Stimulated activated memory B cell treated with anti-CD40 and anti-IgM and Interleukin-4, amounts not matched to agents 10 μg/mL and 1 μg/mL and 100 μg/mL, for 72 hours (primary cell): ENCODE measurements at regions not wholly inside any gene's neighbourhood (a gene's known extent, or its start where the extent isn't known, plus 50 kb on each side); places are given as distances from the start of the nearest gene placed in this dataset.

ENCODE experiments used
- ATAC-seq: fragments of 150-1000 bp; cut with Tn5 transposase; 2 replicates; pipeline ENCODE4 v1.10.0; 2021
- H3K27ac Mint-ChIP-seq: one replicate; pipeline ENCODE4 v1.8.0; 2022; ENCODE audit warnings: mild to moderate bottlenecking, mixed read lengths
- H3K27me3 Mint-ChIP-seq: one replicate; pipeline ENCODE4 v1.8.0; 2022; ENCODE audit warnings: mixed read lengths
- H3K36me3 Mint-ChIP-seq: one replicate; pipeline ENCODE4 v1.8.0; 2022; ENCODE audit warnings: mixed read lengths
- H3K4me1 Mint-ChIP-seq: one replicate; pipeline ENCODE4 v1.8.0; 2022; ENCODE audit warnings: mixed read lengths
- H3K4me3 Mint-ChIP-seq: one replicate; pipeline ENCODE4 v1.8.0; 2022; ENCODE audit warnings: mild to moderate bottlenecking, moderate library complexity, mixed read lengths
- H3K9me3 Mint-ChIP-seq: one replicate; pipeline ENCODE4 v1.8.0; 2022; ENCODE audit warnings: mixed read lengths

DNA sequence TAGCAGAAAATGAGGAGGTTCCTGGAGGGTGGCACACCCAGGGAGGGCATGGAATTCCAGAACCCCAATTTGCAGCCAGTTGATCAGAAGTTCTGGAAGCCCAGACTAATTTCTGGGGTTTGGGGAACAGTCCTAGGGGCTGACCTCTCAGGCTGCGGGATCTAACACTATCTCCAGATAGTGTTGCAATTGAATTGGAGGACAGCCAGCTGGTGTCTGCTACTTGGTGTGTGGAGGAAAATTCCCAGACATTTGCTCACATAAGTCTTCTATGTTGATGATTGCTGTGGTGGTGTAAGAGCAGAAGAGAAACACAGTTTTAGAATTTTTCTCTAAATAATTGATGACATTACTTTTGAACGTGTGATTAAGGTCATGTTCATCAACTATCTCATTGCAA is 154.3 kb upstream of the RNPC3 start:
- Mint-ChIP-seq H3K9me3 (no peaks in the 10 kb centered on the region), H3K4me1 (no peaks in the 10 kb centered on the region), H3K27me3 (no peaks in the 10 kb centered on the region), H3K27ac (no peak overlapping the region), H3K4me3 (no peak overlapping the region), H3K36me3 (no peaks in the 10 kb centered on the region)
- no peak for ATAC-seq

DNA sequence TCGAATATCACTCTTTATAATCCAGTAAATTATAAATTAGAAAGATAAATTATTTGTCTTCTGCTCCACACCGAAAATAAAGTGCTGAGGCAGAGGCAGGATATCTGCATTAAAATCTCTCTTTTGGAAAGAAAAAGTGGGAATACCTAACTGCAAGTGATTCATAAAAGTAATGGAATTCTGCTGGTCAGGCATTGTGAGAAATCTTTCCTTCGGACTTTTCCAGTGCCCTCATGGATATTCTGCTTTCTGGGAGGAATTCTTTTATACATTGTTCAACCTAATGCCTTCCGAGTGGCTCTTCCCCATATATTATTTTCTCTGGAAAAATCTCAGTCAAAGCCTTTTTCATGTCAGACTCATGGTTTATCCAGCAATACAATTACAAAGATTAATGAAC is 158.3 kb upstream of the RNPC3 start:
- no peaks in the 10 kb centered on the region for H3K4me1 Mint-ChIP-seq

DNA sequence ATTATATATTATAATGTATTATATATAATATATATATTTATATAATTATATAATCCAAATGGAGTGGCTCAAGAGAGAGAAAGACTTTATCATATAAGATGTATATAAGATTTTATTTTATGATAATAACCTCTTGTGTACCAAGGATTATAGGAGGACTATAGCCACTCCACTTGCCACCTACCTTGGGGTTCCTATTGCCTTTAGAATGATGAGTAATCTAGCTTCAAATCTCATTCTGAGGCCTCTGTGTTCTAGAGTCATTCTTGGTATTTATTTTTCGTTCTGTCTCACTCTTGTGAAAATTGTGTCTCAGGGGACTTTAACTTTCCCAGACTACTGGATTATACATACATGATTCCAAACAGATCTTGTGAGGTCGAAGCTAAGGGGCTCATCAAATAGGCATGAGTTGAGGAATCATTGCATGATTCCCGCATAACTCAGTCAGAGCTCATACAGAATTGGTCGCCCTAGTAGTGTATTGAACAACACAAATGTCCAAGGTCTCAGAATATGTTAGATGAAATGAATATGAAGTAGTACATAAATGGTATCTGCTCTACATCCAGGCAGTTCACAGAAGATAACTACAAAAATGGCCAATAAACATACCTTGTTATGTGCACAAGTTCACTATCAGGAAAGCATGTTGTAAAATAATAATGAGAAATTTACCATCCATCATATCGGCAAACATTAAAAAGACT is 159.5 kb upstream of the RNPC3 start:
- no peak for ATAC-seq

More for the DNA sequence above, 158.3 kb upstream of the RNPC3 start:
- no peak overlapping the region for H3K27ac Mint-ChIP-seq
- no peak overlapping the region for H3K4me3 Mint-ChIP-seq
- H3K27me3 Mint-ChIP-seq, result no peaks in the 10 kb centered on the region
- ATAC-seq, result no peak
- no peaks in the 10 kb centered on the region for H3K9me3 Mint-ChIP-seq
- H3K36me3 Mint-ChIP-seq, result no peaks in the 10 kb centered on the region

DNA sequence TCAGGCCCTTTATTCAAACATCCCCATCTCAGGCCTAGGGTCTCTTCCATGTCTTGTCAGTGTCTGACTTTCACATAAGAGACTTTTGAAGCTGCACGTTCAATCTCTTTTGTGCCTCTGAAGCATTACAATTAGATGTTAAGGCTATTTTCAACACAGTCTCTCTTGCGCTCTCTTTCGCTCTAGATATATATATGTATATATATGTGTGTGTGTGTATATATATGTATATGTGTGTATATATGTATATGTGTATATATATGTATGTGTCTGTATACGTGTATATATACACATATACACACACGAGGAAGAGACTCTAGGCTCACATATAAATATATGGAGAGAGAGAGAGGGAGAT is 162.5 kb upstream of the RNPC3 start:
- Mint-ChIP-seq H3K27me3 (no peaks in the 10 kb centered on the region), H3K27ac (no peak overlapping the region), H3K36me3 (no peaks in the 10 kb centered on the region), H3K4me1 (no peaks in the 10 kb centered on the region), H3K4me3 (no peak overlapping the region), H3K9me3 (no peaks in the 10 kb centered on the region)
- no peak for ATAC-seq

More for the DNA sequence above, 159.5 kb upstream of the RNPC3 start:
- H3K4me3 Mint-ChIP-seq, result no peak overlapping the region
- H3K27me3 Mint-ChIP-seq, result no peaks in the 10 kb centered on the region
- H3K9me3 Mint-ChIP-seq, result no peaks in the 10 kb centered on the region
- no peaks in the 10 kb centered on the region for H3K4me1 Mint-ChIP-seq
- H3K27ac Mint-ChIP-seq, result no peak overlapping the region
- H3K36me3 Mint-ChIP-seq, result no peaks in the 10 kb centered on the region

GRCh38 chr1:103362348-103363007 is 163.0 kb upstream of the RNPC3 start:
- no peaks in the 10 kb centered on the region for H3K36me3 Mint-ChIP-seq
- H3K4me3 Mint-ChIP-seq, result no peak overlapping the region
- H3K27me3 Mint-ChIP-seq, result no peaks in the 10 kb centered on the region
- H3K4me1 Mint-ChIP-seq, result no peaks in the 10 kb centered on the region
- no peak for ATAC-seq
- no peaks in the 10 kb centered on the region for H3K9me3 Mint-ChIP-seq
- no peak overlapping the region for H3K27ac Mint-ChIP-seq

- no peak for ATAC-seq
- H3K27ac Mint-ChIP-seq, result no peak overlapping the region
- no peaks in the 10 kb centered on the region for H3K4me1 Mint-ChIP-seq
- H3K27me3 Mint-ChIP-seq, result no peaks in the 10 kb centered on the region
- no peak overlapping the region for H3K4me3 Mint-ChIP-seq
- H3K9me3 Mint-ChIP-seq, result no peaks in the 10 kb centered on the region
- no peaks in the 10 kb centered on the region for H3K36me3 Mint-ChIP-seq
Observed at GRCh38 chr1:103353391-103353790, 172.1 kb upstream of the RNPC3 start.

GRCh38 chr1:103348136-103348535 is 177.4 kb upstream of the RNPC3 start:
- no peaks in the 10 kb centered on the region for H3K36me3 Mint-ChIP-seq
- H3K4me3 Mint-ChIP-seq, result no peak overlapping the region
- H3K27me3 Mint-ChIP-seq, result no peaks in the 10 kb centered on the region
- H3K9me3 Mint-ChIP-seq, result no peaks in the 10 kb centered on the region
- H3K4me1 Mint-ChIP-seq, result no peaks in the 10 kb centered on the region
- no peak overlapping the region for H3K27ac Mint-ChIP-seq
- no peak for ATAC-seq

DNA sequence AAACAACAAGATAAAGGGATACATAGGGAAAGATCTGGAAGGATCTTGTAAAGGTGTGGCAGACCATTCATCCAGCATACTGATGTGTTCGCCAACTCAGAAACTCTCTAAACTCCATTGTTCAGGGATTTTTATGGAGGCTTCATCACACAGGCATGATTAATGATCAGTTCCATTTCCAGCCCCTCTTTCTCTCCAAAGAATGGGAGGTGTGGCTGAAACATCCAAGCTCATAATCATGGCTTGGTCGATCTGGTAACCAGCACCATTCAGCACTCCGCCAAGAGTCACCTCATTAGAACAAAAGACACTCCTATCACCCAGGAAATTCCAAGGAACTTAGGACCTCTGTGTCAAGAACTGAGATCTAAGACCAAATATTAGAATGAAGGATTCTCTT is 180.6 kb upstream of the RNPC3 start:
- Mint-ChIP-seq H3K36me3 (no peaks in the 10 kb centered on the region), H3K27ac (no peak overlapping the region), H3K4me1 (no peaks in the 10 kb centered on the region), H3K9me3 (no peaks in the 10 kb centered on the region), H3K27me3 (no peaks in the 10 kb centered on the region), H3K4me3 (no peak overlapping the region)
- no peak for ATAC-seq

DNA sequence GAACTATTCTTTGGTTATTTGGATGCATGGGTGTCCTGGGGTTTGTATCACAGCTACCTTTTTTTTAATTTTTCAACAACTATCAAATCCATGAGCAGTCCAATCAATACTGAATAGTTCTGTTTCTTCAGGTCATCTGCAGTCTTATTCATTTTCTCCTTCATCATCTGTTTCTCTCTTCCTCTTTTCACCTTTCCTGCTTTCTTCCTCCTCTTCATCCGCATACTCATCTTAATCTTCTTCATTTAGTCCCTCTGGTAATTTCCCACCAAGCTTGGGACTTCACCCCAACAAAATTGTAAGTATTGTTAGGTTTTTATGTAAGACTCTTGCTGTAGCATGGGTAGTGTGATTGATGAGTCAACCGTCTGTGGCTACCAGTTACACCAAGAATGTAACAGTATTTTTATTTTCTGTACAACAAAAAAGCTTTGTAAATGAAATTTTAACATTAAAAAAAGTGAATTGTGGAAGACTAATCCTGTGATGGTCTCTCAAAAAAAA is 184.1 kb upstream of the RNPC3 start:
- no peak overlapping the region for H3K27ac Mint-ChIP-seq
- H3K4me3 Mint-ChIP-seq, result no peak overlapping the region
- H3K27me3 Mint-ChIP-seq, result no peaks in the 10 kb centered on the region
- H3K4me1 Mint-ChIP-seq, result no peaks in the 10 kb centered on the region
- H3K9me3 Mint-ChIP-seq, result no peaks in the 10 kb centered on the region
- no peak for ATAC-seq
- H3K36me3 Mint-ChIP-seq, result no peaks in the 10 kb centered on the region

GRCh38 chr1:103337779-103338178 is 187.7 kb upstream of the RNPC3 start:
- H3K27ac Mint-ChIP-seq, result no peak overlapping the region
- ATAC-seq, result no peak
- H3K4me1 Mint-ChIP-seq, result no peaks in the 10 kb centered on the region
- no peaks in the 10 kb centered on the region for H3K36me3 Mint-ChIP-seq
- H3K4me3 Mint-ChIP-seq, result no peak overlapping the region
- H3K9me3 Mint-ChIP-seq, result no peaks in the 10 kb centered on the region
- H3K27me3 Mint-ChIP-seq, result no peaks in the 10 kb centered on the region

GRCh38 chr1:103336408-103336807 is 189.1 kb upstream of the RNPC3 start:
- ATAC-seq, result no peak
- Mint-ChIP-seq H3K4me1 (no peaks in the 10 kb centered on the region), H3K36me3 (no peaks in the 10 kb centered on the region)

DNA sequence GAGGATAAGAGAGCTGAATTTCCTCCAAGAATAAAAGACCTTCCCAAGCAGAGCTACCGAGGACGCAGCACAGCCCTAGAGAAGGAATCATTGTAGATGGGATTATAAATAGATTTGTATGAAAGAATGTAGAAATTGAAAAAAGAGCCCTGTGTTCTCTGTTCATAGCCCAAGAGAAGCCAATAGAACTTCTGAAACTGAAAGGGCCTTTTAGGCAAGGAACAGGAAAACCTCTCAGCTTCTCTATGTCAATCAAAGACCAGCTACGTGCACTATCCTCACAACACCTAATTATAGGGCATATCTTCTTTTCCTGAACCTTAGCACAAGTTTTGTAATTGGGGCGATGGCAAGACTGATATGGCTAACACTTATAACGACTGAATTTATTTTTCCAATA is 192.4 kb upstream of the RNPC3 start:
- Mint-ChIP-seq H3K36me3 (no peaks in the 10 kb centered on the region), H3K27ac (no peak overlapping the region), H3K27me3 (no peaks in the 10 kb centered on the region), H3K4me1 (no peaks in the 10 kb centered on the region), H3K9me3 (no peaks in the 10 kb centered on the region), H3K4me3 (no peak overlapping the region)
- ATAC-seq, result no peak

More at GRCh38 chr1:103336408-103336807, 189.1 kb upstream of the RNPC3 start:
- no peak overlapping the region for H3K4me3 Mint-ChIP-seq
- no peak overlapping the region for H3K27ac Mint-ChIP-seq
- H3K27me3 Mint-ChIP-seq, result no peaks in the 10 kb centered on the region
- H3K9me3 Mint-ChIP-seq, result no peaks in the 10 kb centered on the region

- ATAC-seq, result no peak
- Mint-ChIP-seq H3K36me3 (no peaks in the 10 kb centered on the region), H3K4me3 (no peak overlapping the region), H3K27me3 (no peaks in the 10 kb centered on the region), H3K27ac (no peak overlapping the region), H3K9me3 (peaks cover 7% of the 10 kb centered on the region), H3K4me1 (no peaks in the 10 kb centered on the region)
Observed at GRCh38 chr1:103327054-103327719, 198.3 kb upstream of the RNPC3 start.

DNA sequence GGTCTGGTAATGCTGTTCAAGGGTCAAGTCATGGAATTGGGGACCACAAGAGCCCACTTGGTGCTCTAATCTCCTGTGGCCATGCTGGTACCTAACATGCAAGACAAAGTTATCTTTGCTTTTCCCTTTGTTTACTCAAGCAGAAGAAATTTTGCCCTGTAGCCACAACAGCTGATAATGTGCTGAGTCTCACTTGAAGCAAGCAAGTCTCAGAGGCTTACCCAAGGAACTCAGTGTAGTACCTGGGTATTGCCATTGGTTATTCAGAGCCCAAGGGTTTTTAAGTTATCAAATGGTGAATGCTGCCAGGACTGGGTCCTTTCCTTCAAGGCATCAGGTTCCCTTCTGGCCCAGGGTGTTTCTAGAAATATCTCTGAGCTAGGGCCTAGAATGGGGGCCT is 198.9 kb upstream of the RNPC3 start:
- H3K4me1 Mint-ChIP-seq, result no peaks in the 10 kb centered on the region
- peaks cover 7% of the 10 kb centered on the region for H3K9me3 Mint-ChIP-seq
- ATAC-seq, result no peak
- H3K27me3 Mint-ChIP-seq, result no peaks in the 10 kb centered on the region
- no peak overlapping the region for H3K4me3 Mint-ChIP-seq
- H3K36me3 Mint-ChIP-seq, result no peaks in the 10 kb centered on the region
- H3K27ac Mint-ChIP-seq, result no peak overlapping the region

- ATAC-seq, result no peak
- no peaks in the 10 kb centered on the region for H3K27me3 Mint-ChIP-seq
- no peak overlapping the region for H3K27ac Mint-ChIP-seq
- no peak overlapping the region for H3K4me3 Mint-ChIP-seq
- no peaks in the 10 kb centered on the region for H3K4me1 Mint-ChIP-seq
- no peaks in the 10 kb centered on the region for H3K9me3 Mint-ChIP-seq
- H3K36me3 Mint-ChIP-seq, result no peaks in the 10 kb centered on the region
Observed at GRCh38 chr1:103309786-103310185, 201.5 kb upstream of the COL11A1 start.

- Mint-ChIP-seq H3K27ac (no peak overlapping the region), H3K4me1 (no peaks in the 10 kb centered on the region), H3K9me3 (no peaks in the 10 kb centered on the region), H3K36me3 (no peaks in the 10 kb centered on the region), H3K27me3 (no peaks in the 10 kb centered on the region), H3K4me3 (no peak overlapping the region)
- no peak for ATAC-seq
Observed at GRCh38 chr1:103307751-103308150, 199.4 kb upstream of the COL11A1 start.
